GM12891 (cell line): ENCODE measurements at regions not wholly inside any gene's neighbourhood (a gene's known extent, or its start where the extent isn't known, plus 50 kb on each side); places are given as distances from the start of the nearest gene placed in this dataset.

ENCODE experiments used
- DNase-seq: peaks from one replicate; pipeline ENCODE4 v3.0.0; 2011; ENCODE audit warnings: low spot score; ENCODE audit not compliant: insufficient read length
- FAIRE-seq: peaks from 2 replicates; lab custom pipeline; 2011; peaks lifted over from hg19 to GRCh38; lab: Jason Lieb, UNC
- PAX5 ChIP-seq: IDR thresholded peaks from 2 replicates; pipeline ENCODE4 v1.6.1; 2011; ENCODE audit warnings: low read length, moderate library complexity, mild to moderate bottlenecking; ENCODE audit not compliant: insufficient read depth, severe bottlenecking
- POLR2A ChIP-seq: IDR thresholded peaks from 2 replicates; pipeline ENCODE4 v1.6.1; 2011; ENCODE audit warnings: low read depth, low read length, control low read depth
- POLR2AphosphoS5 ChIP-seq: IDR thresholded peaks from 2 replicates; pipeline ENCODE4 v1.6.1; 2011; ENCODE audit warnings: low read depth, low read length, control low read depth
- POU2F2 ChIP-seq: IDR thresholded peaks from 2 replicates; pipeline ENCODE4 v1.6.1; 2011; ENCODE audit warnings: low read depth, mild to moderate bottlenecking, control low read depth, low read length, moderate library complexity
- SPI1 ChIP-seq: IDR thresholded peaks from 2 replicates; pipeline ENCODE4 v1.6.1; 2011; ENCODE audit warnings: low read depth, low read length, control low read depth
- TAF1 ChIP-seq: IDR thresholded peaks from 2 replicates; pipeline ENCODE4 v1.6.1; 2011; ENCODE audit warnings: low read depth, low read length, control low read depth

DNA sequence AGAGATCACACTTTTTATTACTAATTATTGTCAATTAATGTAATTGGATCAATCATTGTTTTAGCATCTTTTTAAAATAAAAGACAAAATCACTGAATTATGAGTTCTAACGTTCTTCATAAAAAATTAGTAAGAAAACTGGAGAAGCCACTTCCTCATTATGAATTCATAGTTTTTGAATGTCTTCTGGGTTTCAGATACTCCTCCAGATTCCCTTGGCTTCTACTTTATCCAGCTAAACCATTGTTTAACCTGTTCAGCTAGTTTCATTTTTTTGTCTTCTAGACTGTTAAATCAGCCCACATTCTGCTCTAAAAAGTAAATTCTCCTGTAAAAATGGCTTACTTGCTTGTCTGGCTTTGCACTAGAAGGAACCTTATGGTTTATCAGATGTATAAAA lies 753.4 kb upstream of the ACVR2A start:
- DNase-seq (no peak), FAIRE-seq (no peak)
- TF ChIP-seq POLR2AphosphoS5 (no peak), SPI1 (peak; percentile 48; the same call in 1 of the 2 replicates), POLR2A (no peak)

DNA sequence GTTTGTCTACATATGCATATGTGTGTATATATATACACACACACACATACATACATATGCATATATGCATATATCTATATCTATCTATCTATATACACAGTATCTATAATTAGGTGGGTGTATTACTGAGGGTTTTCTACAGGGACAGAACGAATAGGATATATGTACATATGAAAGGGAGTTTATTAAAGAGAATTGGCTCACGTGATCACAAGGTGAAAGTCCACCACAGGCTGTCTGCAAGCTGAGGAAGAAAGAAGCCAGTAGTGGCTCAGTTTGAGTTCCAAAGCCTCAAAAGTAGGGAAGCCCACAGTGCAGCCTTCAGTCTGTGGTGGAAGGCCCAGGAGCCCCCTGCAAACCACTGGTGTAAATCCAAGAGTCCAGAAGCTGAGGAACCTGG lies 756.0 kb upstream of the ACVR2A start:
- TF ChIP-seq SPI1 (no peak), POLR2A (no peak), TAF1 (no peak), POLR2AphosphoS5 (no peak), POU2F2 (no peak), PAX5 (no peak)
- DNase-seq (no peak), FAIRE-seq (no peak)

DNA sequence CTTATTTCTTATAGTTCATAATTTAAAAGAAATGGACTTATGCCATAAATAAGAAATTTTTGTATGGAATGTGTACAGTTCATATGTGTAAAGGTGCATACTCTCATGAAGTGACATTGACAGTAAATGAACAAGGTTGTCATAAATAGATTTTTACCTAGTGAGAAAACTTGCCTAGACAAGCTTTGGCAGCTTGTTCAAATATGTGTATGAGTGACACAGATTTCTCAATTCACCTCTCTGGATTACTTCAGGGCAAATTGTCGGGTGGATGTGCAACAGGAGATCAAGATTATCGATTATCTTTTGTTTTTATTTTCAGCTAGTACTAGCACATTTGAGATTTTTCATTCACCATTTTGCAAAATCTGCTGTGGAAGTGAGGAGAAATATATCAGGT lies 758.1 kb upstream of the ACVR2A start:
- TF ChIP-seq TAF1 (no peak), POLR2A (no peak), SPI1 (no peak), POU2F2 (no peak)
- DNase-seq (no peak), FAIRE-seq (no peak)

DNA sequence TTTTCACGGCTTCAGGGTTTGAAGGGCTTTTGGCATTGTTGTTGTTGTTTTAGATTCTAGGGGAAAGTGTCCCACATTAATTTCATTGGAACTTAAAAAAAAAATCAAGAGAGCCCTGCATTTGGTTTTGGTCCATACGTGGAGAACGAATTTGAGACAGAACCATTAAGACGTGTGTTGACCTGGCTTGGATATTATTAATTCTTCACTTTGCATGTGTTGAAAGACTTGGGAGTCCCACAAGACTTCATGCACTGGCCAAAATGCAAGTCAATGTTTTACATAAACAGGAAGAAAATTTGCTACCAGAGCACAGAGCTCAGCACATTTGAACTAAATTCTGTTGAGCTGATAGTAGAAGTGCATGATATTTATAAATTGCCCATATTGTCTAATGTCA lies 761.2 kb upstream of the ACVR2A start:
- TF ChIP-seq POU2F2: no peak
- no peak for TF ChIP-seq POLR2A
- no peak for TF ChIP-seq TAF1
- TF ChIP-seq PAX5: no peak
- no peak for TF ChIP-seq SPI1
- TF ChIP-seq POLR2AphosphoS5: no peak
- FAIRE-seq: no peak

DNA sequence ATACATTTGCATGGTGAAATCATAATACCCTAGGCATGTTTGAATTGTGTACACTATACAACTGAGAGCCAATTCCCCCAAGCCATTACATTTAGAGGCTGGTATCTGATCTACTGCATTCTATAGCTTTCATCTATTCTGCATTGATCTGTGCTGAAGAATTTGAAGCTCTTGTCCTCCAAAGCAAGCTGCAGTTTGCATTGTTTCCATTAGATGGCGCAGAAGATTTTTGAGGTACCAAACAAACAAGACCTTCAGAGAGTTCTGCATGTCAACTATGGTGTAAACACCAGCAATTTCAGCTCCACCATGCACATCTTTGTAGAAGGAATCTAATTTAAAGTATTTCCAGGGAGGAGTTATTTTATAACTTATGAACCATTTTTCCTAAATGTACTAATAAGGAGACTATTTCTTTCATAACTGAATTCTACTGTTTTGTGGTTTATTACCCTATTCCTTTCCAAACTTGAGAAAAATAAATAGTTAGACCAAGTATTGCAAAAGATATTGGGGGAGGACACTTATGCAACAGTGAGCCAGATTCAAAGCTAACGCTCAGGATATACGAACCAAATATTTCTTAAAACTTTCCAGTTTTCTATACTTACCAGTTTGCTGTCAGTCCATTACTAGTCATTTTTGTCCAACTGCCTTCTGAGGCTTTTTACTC lies 761.8 kb upstream of the ACVR2A start:
- FAIRE-seq: peak; percentile 86

More for the DNA sequence above, 761.2 kb upstream of the ACVR2A start:
- no peak for DNase-seq

DNA sequence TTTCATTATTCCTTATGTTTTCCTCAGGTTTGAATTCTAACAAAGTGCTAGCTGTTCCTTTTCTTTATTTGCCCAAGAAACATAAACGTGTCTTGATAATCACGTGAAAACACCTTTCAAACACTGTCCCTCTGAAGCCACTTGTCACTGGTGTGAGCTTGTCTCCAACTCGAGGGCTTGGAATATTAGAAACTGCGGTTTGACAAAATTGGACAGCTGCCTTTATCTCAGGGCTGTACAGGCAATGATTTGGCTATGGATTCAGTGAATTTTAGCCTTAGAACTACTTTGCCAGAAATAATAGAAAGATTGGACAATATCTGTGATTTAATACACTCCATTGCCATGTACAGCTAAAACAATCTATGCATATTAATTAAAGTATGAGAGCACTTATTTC lies 763.0 kb upstream of the ACVR2A start:
- TF ChIP-seq PAX5: no peak
- TF ChIP-seq POU2F2: no peak
- TF ChIP-seq POLR2A: no peak
- TF ChIP-seq TAF1: no peak
- TF ChIP-seq SPI1: no peak
- TF ChIP-seq POLR2AphosphoS5: no peak
- FAIRE-seq (no peak), DNase-seq (no peak)

More for the DNA sequence above, 761.8 kb upstream of the ACVR2A start:
- peak; percentile 22 for DNase-seq
- TF ChIP-seq PAX5: no peak
- TF ChIP-seq SPI1: no peak

DNA sequence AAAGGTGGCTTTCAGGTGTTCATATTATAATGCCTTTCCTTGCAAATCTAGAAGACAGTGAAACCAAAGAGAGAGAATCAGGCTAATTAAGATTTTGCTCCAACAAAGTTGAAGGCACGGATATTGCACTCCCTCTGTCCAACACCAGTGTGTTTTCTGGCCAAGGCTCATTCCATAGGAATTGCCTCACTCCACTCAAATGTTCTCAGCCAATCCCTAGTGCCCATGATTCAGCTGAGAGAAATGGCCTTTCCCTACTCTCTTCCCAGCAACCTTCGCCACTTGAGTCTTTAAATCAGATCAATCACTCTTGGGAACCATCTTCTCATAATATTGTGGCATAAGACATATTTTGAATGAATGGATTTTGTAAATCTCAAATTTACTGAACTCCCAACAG lies 768.2 kb upstream of the ACVR2A start:
- FAIRE-seq (no peak), DNase-seq (no peak)
- TF ChIP-seq POLR2A (no peak), PAX5 (no peak), SPI1 (no peak), POLR2AphosphoS5 (no peak), POU2F2 (no peak), TAF1 (no peak)

DNA sequence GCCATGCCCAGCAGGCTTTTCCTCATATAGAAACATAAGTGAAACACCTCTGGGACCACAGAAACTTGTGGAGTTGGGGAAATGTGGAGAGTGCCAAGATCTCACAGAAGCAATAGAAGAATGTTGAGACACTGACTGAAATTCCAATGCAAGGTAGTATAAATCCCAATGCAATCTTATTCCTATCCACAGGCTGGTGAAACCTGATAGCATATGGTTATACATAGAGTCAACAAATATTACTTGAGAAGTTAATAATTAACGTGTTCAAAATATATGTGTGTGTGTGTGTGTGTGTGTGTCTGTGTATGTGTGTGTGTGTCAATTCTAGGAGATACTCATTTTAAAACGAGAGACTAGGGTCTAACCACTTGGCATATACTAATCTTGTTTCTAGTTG lies 776.8 kb upstream of the ACVR2A start:
- DNase-seq (no peak), FAIRE-seq (no peak)
- no peak for TF ChIP-seq SPI1
- TF ChIP-seq POLR2A: no peak
- no peak for TF ChIP-seq PAX5
- TF ChIP-seq POLR2AphosphoS5: no peak
- no peak for TF ChIP-seq POU2F2
- no peak for TF ChIP-seq TAF1

DNA sequence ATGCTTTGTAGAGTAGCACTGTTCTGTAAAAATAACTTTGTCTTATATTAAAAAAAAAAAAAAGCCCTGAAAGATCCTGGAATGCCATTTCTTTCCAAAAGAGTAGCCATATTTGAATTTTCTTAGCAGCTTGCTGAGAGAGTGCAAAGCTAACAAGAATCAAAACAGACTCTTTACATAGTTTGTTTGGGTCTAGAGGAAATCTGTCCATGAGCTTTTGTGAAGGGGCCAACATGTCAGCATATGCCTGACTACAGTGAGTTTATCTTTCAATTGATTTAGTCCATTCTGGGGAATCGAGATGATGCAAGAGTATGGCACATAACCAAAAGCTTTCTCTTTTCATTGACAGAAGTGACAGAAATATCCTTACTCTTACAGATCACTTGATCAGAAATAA lies 777.7 kb upstream of the ACVR2A start:
- TF ChIP-seq POLR2A (no peak), TAF1 (no peak), POLR2AphosphoS5 (no peak), POU2F2 (no peak), SPI1 (no peak), PAX5 (no peak)
- FAIRE-seq: no peak
- DNase-seq: no peak

DNA sequence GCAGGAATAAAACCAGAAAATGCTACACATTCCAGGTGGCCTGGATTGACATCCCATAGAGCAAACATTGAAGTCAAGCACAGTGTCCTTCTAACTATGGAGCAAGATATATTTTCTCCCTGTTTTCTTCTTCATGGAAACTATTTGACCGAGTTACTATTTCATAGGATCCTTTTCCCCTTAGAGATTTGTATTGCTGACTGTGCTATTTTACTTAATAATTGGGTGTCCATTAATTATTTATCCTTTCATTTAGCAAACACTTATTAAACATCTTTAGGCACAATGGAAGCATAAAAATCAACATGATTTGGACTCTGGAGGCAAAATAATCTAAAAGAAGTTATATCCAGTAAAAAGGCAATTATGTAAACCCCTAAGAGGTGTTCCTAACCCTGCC lies 782.8 kb upstream of the ACVR2A start:
- FAIRE-seq: no peak
- TF ChIP-seq POLR2AphosphoS5 (no peak), POLR2A (no peak), POU2F2 (no peak), TAF1 (no peak), PAX5 (no peak), SPI1 (no peak)
- no peak for DNase-seq
